ENCODE measurements at regions not wholly inside any gene's neighbourhood (a gene's known extent, or its start where the extent isn't known, plus 50 kb on each side); places are given as distances from the start of the nearest gene placed in this dataset.

DNA sequence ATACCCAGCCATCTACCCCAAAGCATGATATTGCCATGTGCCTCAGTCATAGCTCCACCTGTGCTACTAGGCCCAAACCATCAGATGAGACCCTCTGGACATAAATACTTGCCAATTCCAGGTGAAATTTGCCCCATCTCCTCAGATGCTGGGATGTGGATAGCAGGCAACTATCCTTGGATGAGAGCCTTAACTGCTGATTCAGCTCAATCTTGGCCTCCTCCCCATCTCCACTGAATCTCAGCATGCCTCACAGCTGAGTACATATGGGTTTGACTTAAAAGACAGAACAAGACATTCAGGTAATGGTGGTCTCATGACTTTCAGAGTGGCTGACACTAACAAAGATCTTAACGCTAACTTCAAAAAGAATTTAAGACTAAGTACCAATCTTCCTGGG, 50.8 kb upstream of the KLHL13 start:
- POLR2A ChIA-PET (ENCODE audit: low non-redundant PET) = no interaction called here
- CTCF ChIA-PET = no interaction called here
- TF ChIP-seq, protein P1, sequence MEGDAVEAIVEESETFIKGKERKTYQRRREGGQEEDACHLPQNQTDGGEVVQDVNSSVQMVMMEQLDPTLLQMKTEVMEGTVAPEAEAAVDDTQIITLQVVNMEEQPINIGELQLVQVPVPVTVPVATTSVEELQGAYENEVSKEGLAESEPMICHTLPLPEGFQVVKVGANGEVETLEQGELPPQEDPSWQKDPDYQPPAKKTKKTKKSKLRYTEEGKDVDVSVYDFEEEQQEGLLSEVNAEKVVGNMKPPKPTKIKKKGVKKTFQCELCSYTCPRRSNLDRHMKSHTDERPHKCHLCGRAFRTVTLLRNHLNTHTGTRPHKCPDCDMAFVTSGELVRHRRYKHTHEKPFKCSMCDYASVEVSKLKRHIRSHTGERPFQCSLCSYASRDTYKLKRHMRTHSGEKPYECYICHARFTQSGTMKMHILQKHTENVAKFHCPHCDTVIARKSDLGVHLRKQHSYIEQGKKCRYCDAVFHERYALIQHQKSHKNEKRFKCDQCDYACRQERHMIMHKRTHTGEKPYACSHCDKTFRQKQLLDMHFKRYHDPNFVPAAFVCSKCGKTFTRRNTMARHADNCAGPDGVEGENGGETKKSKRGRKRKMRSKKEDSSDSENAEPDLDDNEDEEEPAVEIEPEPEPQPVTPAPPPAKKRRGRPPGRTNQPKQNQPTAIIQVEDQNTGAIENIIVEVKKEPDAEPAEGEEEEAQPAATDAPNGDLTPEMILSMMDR (conservative IDR thresholded peaks at IDR 0.05; ENCODE audit: low read depth) = no peak
- DNase-seq (ENCODE audit: low spot score) = no peak
- H3K27ac ChIP-seq = no peak overlapping the region

DNA sequence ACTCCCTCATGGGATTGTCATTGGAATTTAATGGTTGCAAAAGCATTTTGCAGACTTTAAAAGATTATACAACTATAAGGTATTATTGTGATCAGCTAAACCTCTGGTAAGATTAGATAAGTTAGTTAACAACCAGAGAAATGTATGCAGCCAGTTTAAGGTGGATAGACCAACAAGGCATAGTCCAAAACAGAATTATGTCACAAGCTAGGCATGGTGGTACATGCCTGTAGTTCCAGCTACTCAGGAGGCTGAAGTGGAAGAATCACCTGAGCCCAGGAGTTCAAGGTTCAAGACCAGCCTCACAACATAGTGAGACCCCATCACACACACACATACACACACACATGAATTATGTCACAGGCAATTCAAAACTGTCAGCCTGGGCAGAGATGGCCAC, 54.7 kb upstream of the KLHL13 start:
- CTCF ChIA-PET = no interaction called here
- TF ChIP-seq, protein P1 (conservative IDR thresholded peaks at IDR 0.05; ENCODE audit: low read depth) = no peak
- no peak overlapping the region for H3K27ac ChIP-seq
- no peak for DNase-seq (ENCODE audit: low spot score)
- POLR2A ChIA-PET (ENCODE audit: low non-redundant PET) = no interaction called here

DNA sequence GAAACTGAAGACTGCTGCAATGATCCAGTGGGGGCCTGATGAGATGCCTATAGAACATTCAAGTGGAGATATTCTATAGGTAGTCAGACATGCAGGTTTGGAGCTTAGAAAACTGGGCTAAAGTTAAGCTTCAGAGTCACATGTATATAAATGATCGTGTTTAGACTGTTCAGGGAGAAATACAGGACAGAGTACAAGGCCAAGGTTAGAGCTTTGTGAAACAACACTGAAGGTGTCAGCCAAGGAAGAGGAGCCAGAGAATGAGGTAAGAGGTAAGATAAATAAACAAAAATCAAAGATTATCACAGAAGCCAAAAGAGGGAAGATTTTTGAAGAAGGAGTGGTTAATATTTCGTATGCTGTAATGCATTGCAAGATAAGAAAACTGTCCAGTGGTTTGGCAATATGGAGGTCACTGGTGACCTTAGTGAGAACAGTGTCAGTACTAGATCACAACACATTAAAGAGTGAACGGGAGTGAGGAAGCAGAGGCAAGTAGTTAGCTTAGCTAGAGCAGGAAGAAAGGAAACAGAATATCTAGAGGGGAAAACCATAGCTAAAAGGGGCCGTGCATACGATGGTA, 58.0 kb upstream of the KLHL13 start:
- POLR2A ChIA-PET (ENCODE audit: low non-redundant PET) = no interaction called here
- CTCF ChIA-PET = no interaction called here
- TF ChIP-seq, protein P1 (conservative IDR thresholded peaks at IDR 0.05; ENCODE audit: low read depth) = no peak
- H3K27ac ChIP-seq = no peak overlapping the region
- no peak for DNase-seq (ENCODE audit: low spot score)

DNA sequence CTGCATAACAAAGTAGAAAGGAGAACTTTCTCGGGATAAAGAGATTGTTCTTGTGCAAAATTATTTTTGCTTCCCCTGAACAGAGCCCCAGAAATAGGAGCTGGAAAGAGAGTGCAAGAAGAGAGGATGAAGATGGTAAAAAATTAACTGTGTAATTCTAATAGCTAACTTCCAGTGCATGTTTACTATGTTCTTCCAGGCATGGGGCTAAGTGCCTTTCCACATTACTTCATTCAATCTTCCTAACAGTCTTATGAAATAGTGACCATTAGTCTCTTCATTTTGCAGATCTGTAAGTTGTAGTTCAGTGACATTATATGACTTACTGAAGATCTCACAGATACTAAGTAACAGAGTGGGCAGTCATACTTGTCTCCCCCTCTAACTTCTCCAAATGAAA, 61.1 kb upstream of the KLHL13 start:
- POLR2A ChIA-PET (ENCODE audit: low non-redundant PET) = no interaction called here

DNA sequence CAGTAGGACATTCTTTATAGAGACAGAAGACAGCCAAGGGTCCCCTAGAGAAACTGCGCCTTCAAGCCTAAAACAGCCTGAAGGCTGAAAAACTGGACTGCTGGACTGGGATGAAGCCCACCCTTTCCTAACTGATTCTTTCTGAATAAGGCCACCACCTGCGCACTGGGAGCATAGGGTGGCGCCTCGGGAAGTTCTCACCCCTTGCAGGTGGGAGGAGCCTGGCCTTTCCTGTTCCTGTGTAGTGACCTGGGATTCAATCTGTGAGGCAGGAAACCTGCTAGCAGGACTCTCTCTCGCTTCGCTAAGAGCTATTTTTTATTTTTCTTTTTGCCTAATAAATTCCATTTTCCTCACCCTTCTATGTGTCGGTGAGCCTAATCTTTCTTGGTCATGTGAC, 61.8 kb upstream of the KLHL13 start:
- ChIA-PET POLR2A (ENCODE audit: low non-redundant PET) (no interaction called here), CTCF (no interaction called here)

More for the DNA sequence above, 61.1 kb upstream of the KLHL13 start:
- H3K27ac ChIP-seq = no peak overlapping the region
- CTCF ChIA-PET = no interaction called here
- TF ChIP-seq, protein P1 (conservative IDR thresholded peaks at IDR 0.05; ENCODE audit: low read depth) = no peak
- DNase-seq (ENCODE audit: low spot score) = no peak

DNA sequence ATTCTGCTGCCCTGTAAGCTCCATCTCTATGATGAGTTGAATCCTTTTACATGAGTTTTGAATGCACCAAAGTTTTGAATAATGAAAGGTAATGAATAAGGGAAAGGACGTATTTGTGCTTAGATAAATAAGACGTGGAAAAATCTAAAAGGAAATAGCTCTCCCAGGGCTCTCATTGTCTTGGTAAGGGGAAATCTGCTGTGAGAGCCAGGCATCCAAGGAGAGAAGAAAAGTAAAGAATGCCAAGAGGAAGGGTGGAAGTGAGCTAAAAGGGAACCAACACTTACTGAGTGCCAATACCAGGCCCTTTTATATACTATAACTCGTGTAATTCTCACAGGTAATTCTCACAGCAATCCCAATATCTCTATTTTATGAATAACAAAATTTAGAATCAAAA, 62.6 kb upstream of the KLHL13 start:
- H3K27ac ChIP-seq = no peak overlapping the region
- ChIA-PET CTCF (interaction anchor here (0.6 kb wide), 1 partner anchor 134 kb away, joined by 4 read pairs; no protein-coding TSS in a partner anchor), POLR2A (ENCODE audit: low non-redundant PET) (no interaction called here)
- no peak for DNase-seq (ENCODE audit: low spot score)
- TF ChIP-seq, protein P1 (conservative IDR thresholded peaks at IDR 0.05; ENCODE audit: low read depth) = no peak

More for the DNA sequence above, 61.8 kb upstream of the KLHL13 start:
- no peak overlapping the region for H3K27ac ChIP-seq
- no peak for DNase-seq (ENCODE audit: low spot score)
- TF ChIP-seq, protein P1 (conservative IDR thresholded peaks at IDR 0.05; ENCODE audit: low read depth) = no peak

Measured in RWPE1 (cell line).